ENCODE measurements at regions not wholly inside any gene's neighbourhood (a gene's known extent, or its start where the extent isn't known, plus 50 kb on each side); places are given as distances from the start of the nearest gene placed in this dataset.

DNA sequence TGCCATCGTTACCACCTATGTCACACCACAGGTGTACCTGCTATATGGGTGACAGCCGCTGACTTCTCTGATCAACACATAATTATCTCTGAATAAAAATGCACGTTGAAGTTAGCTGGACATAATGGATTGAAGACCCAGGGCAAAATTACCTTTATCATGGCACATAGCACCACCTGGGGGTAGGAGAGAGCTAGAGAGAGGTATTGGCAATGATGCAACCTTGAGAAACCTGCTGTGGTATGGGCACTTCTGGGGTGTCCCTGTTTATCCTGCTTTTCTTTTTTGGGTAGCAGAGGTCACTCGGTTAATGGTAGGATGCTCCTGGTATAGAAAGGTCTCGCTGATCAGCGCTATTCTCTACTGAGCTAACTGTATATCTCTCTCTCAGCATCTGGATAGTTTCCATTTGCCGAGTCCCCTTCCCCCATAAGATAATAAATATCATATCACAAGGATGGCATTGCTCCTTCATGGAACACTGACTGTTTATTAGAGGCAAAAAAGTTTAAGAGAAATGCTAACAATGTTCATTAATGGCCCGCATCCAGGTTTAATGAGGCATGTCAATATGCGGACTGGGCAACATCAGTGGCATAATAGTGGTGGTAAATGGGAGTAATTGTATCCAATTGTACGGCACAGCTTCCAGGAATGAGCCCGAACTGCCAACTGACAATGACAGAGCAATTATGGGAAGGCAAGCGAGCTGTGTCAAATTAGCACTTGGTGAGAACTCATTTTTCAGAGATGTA lies 323.1 kb downstream of the TFEC start:
- peak; percentile 9 for DNase-seq (ENCODE audit: low spot score)

DNA sequence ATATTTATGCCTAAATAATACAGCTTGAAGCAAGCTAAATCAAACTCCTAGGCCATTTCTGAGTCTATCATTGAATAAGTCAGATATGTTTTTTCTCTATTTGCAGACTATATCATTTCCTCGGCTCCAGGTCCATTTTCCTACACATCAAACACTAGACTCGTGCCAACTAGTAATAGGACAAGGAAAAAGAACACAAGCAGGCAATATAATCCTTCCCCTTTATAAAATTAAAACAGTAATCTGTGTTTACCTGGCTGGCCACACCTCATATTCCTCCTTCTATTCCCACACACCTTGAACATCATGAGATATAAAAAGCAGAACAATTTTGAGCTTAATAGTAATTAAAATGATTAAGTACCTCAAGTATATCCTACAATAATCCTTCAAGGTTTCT lies 325.7 kb downstream of the TFEC start:
- DNase-seq (ENCODE audit: low spot score) = no peak

DNA sequence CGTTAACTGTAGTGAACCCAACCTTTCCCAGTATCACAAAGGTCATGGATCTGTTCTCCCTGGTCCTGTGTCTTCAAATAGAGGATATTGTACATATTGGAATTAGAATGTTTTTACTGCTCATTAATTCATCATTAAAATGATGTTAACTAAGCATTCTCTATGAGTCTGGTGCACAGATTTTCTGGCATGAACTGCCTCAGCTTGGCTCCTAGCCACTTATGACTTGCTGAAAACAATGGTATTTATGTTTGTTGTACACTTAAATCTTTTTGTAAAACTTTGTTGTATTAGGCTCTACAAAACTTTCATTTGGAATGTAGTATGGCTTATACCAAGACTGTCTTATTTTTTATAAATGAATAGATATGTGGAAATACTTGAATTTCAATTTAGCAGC lies 329.4 kb downstream of the TFEC start:
- DNase-seq (ENCODE audit: low spot score) = no peak

DNA sequence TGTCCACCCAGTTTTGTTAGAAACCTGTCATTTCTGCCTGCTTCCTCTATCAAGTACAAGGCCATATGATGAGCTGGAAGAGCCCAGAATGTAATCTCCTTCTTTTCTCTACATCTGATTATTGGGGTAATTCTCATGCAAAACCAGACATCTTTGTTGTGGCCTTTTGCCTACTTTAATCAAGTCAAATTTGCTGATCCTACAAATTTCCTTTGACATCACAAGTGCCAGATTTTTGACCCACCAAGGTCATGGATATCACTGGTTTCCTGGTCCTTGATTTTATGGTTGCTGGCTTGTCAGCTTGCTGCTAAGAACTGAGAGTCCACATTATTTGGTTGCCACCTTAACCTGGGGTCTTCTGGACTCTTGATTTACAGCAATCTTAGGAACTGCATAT lies 336.1 kb downstream of the TFEC start:
- DNase-seq (ENCODE audit: low spot score) = no peak

DNA sequence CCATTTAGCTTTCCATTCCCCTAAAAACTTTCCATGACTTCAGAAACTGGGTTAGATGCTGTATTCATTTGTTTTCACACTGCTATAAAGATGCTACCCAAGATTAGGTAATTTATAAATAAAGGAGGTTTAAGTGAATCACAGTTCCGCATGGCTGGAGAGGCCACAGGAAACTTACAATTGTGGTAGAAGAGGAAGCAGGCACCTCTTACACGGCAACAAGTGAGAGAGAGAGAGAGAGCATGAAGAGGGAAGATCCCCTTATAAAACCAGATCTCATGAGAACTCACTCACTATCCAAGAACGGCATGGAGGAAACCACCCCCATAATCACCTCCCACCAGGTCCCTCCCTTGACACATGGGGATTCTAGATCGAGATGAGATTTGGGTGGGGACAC lies 336.8 kb downstream of the TFEC start:
- no peak for DNase-seq (ENCODE audit: low spot score)

DNA sequence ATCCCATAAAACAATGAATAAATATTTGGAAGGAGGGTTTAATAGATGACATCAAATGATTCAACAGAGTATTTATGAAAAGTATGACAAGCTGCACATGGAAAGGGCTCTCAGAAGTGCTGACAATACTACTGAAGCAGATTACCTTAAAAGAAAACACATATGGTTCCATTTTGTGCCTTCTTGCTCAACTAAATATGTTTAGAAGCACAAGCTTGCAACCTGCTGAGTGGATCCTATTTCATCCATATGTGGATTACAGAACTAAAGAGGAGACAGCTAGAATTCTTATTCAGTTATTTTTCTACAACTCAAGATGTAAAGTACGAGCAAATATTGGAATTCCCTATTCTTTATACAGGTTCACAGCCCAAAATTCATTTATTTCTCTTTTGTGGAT lies 340.6 kb downstream of the TFEC start:
- DNase-seq (ENCODE audit: low spot score) = no peak

DNA sequence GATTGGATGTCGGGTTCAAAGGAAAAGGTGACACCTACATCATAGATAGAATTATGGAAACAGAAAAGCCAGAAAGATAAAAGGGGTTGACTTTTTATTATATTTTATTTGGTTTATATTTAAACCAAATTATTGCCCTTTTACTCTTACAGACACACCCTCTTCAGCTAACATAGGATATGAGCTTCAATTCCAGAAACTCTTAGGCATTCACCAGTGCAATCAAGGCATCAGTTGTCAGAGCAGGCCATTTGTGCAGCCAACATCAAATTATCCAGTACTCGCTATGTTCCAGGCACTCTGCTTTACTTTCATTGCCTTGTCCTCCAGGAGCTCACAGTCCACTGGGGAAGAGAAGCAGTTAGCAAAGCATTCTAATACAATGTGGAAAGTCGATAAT lies 347.5 kb downstream of the TFEC start:
- no peak for DNase-seq (ENCODE audit: low spot score)

DNA sequence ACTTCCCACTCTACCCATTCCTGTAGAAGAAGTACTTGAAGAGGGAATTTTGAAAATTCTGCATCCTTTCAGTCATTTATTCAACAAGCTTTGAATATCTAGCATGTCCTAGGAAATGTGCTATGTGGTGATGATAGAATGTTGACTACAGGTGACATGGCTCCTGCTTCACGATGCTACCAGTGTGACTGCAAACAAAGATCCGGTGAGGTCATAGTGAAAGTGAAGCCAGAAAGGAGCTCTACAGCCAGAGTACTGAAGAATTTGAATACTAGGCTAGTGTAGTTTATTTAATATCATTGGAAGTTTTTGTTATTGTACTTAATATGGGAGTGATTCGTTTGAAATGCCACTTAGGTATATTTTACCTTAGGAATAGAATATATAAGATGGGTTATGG lies 348.1 kb downstream of the TFEC start:
- no peak for DNase-seq (ENCODE audit: low spot score)

DNA sequence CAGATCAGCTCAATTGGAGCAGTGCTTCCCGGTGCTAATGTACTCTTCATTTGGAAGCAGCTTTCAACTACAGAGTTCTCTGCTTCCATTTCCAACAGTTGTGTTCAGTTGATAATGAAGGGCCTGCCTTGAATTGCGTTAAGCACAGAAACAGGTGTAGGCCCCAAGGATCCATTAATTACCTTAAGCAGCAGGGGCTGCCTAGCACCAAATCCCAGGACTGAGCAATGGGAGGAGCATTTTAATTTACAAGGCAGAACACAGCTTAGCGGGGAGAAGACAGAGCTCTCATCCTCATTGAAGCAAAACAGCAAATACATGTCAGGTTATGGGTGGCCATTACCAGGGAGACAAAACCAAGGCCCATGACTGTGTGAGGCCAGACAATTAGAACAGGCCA lies 349.6 kb downstream of the TFEC start:
- no peak for DNase-seq (ENCODE audit: low spot score)

DNA sequence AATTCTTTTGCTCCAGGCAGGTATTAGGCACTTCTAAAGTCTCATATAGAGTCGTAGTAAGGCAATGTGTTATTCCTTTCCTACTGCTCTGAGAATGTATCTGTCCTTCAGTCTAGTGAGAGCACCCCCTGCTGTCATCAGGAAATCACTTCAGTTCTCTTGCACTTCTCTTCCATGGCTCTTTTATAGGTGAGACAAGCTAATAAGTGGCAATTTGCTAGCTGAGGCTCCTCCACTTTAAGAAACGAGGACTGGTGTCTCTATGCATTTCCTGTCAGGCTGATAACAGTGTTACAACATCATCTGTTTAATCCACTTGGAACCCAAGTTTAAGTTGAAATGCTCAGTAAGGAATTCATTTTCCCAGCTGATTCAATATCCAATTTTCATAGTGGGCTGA lies 350.6 kb downstream of the TFEC start:
- peak; percentile 30 for DNase-seq (ENCODE audit: low spot score)

DNA sequence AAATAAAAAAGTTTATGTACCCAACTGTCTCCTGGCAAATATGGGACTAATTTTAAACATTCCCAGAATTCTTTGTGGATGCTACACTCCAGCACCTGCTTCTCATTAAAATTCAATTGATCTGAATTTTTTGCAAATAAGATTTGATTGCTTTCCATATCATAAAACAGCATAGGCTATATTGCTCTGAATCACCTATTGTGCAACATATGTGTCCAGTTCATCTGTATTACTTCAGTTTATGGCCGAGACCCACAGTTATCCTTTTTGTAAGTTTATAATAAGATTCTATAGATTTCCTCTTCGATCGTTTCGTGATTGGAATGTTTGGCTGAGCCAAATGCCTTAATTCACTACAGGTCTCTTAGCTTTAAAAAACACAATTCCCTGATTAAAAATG lies 351.1 kb downstream of the TFEC start:
- no peak for DNase-seq (ENCODE audit: low spot score)

DNA sequence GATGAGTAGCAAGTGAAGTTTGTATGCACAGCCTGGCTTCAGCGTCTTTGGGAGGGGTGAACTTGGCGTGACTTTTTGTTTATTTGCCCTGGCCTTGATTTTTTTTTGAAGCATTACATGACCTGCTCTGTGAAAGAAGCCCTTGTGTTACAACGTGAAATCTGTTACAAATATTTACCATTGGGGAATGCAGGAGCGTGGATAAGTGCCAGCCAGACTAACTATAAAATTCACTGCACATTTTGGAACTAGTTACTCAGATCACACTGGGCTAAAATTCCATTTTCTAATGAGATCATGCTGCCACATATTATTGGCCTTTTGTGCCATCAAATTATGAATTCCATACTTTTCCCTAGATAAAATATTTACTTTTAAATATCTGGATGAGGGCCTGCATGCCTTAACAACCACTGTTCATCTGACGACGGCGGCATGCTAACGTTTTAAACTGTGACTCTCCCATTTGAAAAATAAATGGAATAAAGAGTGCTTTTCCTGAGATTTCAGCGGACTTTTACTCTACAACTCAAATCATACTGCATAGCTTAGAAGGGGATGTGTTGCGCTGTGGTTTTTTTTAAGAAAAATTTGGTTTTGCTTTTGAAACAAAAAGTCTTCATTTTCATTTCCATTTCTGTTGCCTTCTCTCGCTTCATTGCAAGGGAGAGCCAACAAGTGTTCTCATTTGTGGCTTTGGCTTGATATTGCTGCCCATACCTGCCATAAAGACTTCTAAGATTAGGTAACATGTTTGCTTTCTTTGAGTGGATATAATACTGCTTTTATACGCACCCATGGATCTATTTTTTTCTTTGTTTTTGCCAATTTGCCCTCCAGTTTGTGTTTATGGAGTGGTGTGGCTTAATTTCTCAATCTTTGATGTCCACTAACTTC lies 352.2 kb downstream of the TFEC start:
- DNase-seq (ENCODE audit: low spot score) = peak; percentile 60

DNA sequence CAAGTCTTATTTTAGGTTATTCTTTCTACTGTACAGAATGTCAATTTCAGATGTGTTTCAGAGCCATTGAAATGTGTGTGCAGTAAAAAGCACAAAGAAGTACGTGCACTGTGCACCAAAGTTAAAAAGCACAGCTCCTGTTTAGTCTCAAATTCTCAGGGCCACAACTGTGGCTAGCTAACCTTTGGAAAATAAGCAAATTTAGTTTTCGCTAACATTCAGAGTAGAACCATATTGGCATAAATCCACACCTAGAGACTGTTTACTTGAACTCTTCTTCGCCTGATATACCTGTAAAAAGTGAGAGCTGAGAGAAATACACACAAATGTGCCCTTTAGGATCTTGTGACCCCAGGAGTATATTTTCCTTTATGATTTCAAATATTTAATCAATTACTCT lies 353.9 kb downstream of the TFEC start:
- DNase-seq (ENCODE audit: low spot score) = no peak

DNA sequence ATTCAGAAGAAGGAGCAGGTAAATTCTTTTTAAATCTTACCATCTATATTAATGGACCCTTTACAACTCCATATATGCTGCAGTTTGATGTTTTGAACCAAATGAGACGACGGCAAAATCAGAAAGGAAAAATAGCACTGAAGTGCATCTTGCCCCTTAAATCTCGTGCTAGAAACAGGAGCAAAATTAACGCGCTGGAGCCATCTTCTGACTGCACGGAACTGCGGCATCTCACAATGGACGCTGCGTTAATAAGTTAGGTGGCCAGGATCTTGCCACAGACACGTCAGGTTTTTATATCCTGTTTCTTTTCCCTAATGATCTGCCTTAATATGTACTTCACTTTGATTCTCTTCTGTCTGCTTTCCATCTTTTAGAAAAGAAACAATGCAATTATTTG lies 354.5 kb downstream of the TFEC start:
- no peak for DNase-seq (ENCODE audit: low spot score)

DNA sequence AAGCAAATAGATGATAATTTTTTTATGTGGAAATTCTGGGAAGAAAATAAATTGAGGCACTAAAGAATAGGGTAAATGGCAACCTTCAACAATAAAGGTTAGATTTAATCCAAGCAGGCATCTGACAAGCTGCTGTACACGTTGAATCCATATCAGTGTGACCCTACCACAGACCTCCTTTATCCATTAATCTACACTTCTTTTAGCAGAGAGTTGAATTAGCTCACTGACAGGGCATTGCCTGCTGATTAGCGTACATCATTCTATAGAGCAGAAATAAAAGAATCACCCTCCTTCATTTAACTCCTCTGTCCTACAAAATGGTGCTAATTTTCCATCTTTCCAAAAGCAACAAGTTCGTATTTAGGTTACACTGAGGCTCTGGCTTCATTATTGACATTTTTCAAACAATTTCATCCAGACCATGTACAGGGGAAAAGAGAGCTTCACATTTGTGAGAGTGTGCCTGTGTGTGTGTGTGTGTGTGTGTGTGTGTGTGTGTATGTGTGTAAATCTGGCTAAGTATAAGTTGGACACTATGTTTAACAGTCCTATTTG lies 356.0 kb downstream of the TFEC start:
- no peak for DNase-seq (ENCODE audit: low spot score)

DNA sequence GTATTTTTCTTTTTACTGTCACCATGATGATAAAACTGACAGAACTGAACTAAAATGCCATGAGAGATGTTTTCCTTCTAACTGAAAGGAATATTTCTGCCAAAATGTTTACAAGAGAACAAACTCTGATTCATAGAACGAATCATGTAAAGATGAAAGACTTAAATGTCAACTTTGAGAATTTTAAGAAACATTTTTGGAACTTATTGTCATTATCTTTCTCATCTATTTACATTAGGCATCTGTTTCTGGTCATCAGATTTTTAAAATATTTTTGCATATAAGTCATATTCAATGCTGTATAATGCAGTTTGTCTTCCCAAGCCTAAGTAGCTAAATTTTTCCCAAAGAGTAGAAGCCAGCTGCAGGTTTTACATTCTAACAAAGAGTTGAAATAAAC lies 358.5 kb downstream of the TFEC start:
- no peak for DNase-seq (ENCODE audit: low spot score)

DNA sequence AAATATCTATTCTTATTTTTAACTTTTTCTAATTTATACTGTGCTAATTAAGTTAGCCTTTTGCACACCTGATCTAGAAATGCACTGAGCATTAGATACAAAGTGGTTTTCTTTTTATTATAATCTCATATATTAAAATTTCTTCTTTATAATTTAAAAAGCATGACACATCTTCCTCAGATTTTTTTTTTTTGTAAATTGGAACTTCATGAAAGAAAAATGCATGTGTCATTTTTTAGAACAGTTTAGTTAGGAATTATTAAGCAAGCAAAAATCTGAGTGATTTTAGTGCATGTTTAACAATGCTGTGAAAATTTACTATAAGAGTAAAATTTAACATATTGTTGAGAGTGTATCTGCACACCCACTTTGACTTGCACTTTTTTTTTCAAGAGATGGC lies 367.9 kb downstream of the TFEC start:
- DNase-seq (ENCODE audit: low spot score) = no peak

DNA sequence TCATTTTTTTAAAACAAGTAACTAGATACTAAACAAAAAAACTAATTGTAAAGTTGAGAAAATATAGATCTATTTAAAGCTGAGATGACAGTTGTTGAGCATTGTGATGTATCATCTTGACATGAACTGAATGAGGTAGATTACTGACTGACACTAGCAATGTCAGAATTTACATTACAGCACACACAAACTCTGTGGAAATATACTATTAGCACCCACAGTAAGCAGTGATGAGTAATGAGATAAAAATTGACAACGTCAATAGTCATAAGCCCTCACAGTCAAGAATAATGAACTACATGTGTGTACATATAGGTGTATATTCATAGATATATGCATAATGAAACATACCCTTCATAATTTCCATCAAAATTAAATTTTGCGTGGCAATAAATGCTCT lies 368.4 kb downstream of the TFEC start:
- no peak for DNase-seq (ENCODE audit: low spot score)

DNA sequence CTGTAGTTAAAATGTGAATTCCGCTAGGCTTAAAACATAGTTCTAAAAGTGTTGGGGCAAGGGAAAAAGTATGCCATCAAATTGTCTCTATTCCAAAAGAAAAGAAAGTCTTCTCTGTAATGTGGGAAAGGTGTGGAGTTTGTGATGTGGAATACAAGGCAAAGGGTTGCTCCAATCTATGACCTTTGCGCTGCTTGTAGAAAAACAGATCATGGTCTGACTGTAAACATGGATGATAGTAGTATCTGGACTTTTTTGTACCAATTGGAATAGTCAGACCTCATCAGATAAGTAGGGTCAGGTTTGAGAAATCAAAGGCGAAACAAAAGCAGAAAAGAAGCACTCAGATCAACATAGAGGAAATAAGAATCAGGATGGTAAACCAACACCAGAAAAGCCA lies 372.3 kb downstream of the TFEC start:
- DNase-seq (ENCODE audit: low spot score) = no peak

DNA sequence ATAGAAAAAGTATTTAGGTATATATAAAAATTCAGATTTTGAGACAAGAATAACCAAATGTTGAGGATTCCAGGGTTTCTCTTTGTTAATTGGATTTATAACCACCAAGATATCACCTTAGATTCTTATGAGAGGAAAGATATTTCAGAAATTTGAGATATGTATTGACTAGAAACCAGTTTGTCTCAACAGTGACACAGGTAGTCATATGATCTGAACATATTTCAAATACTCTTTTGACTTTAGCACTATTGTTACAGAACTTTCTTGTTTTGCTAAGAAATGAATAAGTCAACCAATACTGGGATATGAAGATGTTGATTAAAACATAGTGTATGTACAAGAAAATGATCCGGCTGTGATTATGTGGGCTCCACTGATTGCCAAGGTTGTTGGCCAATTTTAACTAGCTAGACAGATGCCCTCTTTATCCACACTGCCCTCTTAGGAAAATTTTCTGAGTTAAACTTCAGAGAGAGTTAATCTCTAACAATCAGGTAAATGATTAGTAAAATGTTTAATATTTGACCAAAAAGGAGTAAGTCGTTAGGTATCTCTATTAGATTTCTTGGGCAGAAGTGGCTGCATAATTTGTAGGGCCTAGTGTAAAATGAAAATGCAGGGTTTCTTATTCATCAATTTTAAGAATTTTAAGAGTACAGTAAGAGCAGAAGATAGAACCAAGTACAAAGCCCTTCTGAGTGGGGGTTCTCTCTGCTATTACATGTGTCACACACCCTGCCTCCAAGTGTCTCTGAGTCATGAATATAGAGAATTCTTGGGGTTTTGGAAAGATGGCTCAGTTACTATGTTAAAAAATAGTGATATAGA lies 376.0 kb downstream of the TFEC start:
- peak; percentile 52 for DNase-seq (ENCODE audit: low spot score)

DNA sequence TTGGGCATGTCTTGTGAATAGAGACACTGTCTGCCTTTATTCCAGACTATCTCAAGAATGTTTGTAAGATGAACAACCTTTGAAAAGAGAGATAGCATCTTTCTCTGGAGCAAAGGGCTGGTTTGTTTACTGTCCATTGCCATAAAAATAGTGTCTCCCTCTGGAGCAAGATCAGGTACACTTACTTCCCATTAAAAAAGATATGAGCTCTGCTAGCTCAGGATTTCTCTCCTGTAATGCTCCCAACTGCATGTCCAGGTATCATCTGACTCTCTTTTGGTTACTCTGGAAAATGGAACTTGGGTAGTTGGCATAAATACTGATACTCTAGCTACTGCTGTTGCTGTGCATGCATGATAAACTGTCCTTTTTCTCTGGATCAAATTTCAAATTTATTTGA lies 381.1 kb downstream of the TFEC start:
- no peak for DNase-seq (ENCODE audit: low spot score)

DNA sequence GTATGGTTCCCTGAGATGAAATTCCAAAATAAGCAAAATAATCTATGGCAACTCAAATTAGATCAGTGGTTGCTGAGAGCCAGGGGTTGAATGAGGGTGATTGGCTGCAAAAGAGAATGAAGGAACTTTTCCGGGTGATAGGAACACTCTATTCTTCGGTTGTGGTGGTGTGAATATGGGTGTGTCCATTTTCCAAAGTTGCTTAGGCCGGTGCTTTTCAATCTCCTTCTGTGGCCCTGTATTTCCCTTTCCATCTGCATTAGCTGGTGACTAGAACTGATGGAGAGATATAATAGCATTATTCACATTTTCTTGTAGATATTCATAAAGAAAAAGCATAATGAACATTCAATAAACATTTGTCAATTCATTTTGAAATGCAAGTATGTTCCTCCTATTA lies 382.9 kb downstream of the TFEC start:
- no peak for DNase-seq (ENCODE audit: low spot score)
